ENCODE measurements at regions not wholly inside any gene's neighbourhood (a gene's known extent, or its start where the extent isn't known, plus 50 kb on each side); places are given as distances from the start of the nearest gene placed in this dataset.

DNA sequence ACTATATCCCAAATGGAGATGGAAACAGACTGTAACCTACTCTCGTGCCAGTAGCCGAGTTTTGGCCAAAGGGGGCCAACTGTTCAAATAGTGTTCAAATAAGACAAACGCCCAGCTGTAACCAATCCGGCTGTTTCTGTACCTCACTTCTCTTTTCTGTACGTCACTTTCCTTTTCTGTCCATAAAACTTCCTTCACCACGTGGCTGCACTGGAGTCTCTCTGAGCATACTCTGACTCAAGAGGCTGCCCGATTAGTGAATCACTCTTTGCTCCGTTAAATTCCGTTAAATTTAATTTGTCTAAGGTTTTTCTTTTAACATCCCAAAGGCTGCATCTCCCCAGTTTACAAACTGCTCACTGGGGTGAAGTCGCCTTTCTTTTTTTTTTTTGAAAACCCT lies 219.2 kb upstream of the P2RY1 start:
- TF ChIP-seq, protein P1, sequence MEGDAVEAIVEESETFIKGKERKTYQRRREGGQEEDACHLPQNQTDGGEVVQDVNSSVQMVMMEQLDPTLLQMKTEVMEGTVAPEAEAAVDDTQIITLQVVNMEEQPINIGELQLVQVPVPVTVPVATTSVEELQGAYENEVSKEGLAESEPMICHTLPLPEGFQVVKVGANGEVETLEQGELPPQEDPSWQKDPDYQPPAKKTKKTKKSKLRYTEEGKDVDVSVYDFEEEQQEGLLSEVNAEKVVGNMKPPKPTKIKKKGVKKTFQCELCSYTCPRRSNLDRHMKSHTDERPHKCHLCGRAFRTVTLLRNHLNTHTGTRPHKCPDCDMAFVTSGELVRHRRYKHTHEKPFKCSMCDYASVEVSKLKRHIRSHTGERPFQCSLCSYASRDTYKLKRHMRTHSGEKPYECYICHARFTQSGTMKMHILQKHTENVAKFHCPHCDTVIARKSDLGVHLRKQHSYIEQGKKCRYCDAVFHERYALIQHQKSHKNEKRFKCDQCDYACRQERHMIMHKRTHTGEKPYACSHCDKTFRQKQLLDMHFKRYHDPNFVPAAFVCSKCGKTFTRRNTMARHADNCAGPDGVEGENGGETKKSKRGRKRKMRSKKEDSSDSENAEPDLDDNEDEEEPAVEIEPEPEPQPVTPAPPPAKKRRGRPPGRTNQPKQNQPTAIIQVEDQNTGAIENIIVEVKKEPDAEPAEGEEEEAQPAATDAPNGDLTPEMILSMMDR (optimal IDR thresholded peaks at IDR 0.05 in 1 of 3, IDR thresholded peaks at IDR 0.05 in 1 of 3, conservative IDR thresholded peaks at IDR 0.05 in 1 of 3; ENCODE audit: extremely low read depth in 1 of 3, insufficient read depth in 2 of 3, low read length in 3 of 3): no peak
- no peak for TF ChIP-seq EZH2 (IDR thresholded peaks at IDR 0.05; ENCODE audit: low read length)

All from keratinocyte (primary cell).